ENCODE measurements at regions not wholly inside any gene's neighbourhood (a gene's known extent, or its start where the extent isn't known, plus 50 kb on each side); places are given as distances from the start of the nearest gene placed in this dataset.
A peak's percentile ranks its signal among the peaks of the same experiment; 100 is the strongest.
"Not testable (repeated sequence)": the region's sequence is repeated elsewhere in the genome, so short reads cannot be mapped to it uniquely, and the experiment has no call there.

DNA sequence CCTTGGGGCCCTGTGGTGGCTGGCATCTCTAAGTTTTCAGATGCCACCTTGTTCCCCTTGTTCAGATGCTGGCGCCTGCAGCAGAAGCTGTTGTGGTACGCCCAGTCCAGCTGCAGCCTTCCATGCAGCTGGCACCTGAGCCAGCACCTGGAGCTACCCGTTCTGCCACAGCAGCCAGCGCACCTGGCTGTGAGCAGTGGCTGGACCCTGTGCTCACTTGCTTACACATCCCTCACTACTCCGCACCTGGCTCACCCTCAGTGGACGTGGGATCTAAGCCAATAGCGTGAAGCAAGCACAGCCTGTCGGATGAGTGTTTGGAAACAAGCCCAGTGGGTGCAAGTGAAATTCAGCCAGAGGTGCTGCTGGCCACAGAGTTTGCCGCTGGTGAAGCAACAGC, 607.5 kb upstream of the BCHE start:
- Histone ChIP-seq H3K36me3 (ENCODE audit: control insufficient read depth, insufficient read depth, low read length) (no peaks in the 10 kb centered on the region), H3K4me3 (ENCODE audit: low read length) (no peak overlapping the region), H3K27me3 (ENCODE audit: control insufficient read depth, insufficient read depth, low read length) (no peaks in the 10 kb centered on the region), H3K4me1 (ENCODE audit: control insufficient read depth, insufficient read depth, low read length) (no peaks in the 10 kb centered on the region), H3K27ac (ENCODE audit: low read length) (no peak overlapping the region), H3K9me3 (ENCODE audit: control insufficient read depth, insufficient read depth, low read length) (no peaks in the 10 kb centered on the region)
- DNase-seq (ENCODE audit: low read depth, low spot score): no peak
- no CpG with 5 or more reads among the region's 9 CpGs for WGBS (ENCODE audit: insufficient coverage, insufficient read length)

DNA sequence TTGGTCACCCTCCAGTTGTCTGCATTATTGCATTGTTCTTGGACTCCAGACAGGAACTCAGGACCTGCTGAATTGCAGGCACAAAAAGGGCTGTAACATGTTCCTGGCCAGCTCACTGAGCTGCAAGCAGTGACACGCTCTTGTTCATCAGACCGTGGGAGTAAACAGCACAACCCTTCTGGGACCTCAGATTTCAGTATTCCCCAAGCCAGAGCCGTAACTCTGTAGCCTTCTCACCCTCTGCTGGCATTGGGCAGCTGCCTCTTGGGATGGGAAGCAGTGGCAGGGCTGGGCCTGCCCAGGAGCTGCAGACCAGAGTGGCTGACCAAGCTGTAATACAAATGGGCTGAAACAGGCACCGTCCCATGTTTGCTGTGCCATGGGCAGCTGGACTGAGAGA, 607.1 kb upstream of the BCHE start:
- no peaks in the 10 kb centered on the region for H3K27me3 ChIP-seq (ENCODE audit: control insufficient read depth, insufficient read depth, low read length)
- H3K4me3 ChIP-seq (ENCODE audit: low read length): no peak overlapping the region
- no peaks in the 10 kb centered on the region for H3K4me1 ChIP-seq (ENCODE audit: control insufficient read depth, insufficient read depth, low read length)
- no peaks in the 10 kb centered on the region for H3K9me3 ChIP-seq (ENCODE audit: control insufficient read depth, insufficient read depth, low read length)
- H3K36me3 ChIP-seq (ENCODE audit: control insufficient read depth, insufficient read depth, low read length): no peaks in the 10 kb centered on the region
- no peak overlapping the region for H3K27ac ChIP-seq (ENCODE audit: low read length)
- no CpG with 5 or more reads among the region's 4 CpGs for WGBS (ENCODE audit: insufficient coverage, insufficient read length)
- DNase-seq (ENCODE audit: low read depth, low spot score): no peak

DNA sequence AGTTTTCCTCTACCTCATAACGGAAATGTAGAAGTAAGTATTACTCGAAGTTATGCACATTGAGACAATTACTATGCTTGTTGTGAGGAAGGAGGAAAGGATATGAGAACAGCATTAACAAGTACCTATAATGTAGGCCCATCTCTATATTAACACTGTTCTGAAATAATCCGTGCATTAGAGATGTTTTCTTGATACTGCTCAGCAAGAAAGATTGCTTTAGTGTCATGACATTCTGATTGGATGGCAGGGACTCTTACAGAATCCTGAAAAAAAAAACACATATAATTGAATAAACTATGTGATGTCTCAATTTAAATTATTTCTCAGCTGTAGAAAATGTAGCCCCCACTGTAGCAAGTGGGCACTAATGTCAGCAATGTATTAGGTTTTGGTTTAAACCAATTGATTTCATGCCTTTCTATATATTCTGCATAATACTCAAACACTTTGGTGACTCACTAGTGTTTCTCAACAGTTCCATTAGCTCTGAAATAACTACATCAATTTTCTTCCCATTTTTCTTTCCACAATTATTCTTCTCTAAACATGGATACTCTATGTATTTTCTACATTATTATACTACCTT, 598.3 kb upstream of the BCHE start:
- H3K9me3 ChIP-seq (ENCODE audit: control insufficient read depth, insufficient read depth, low read length): no peaks in the 10 kb centered on the region
- no peaks in the 10 kb centered on the region for H3K36me3 ChIP-seq (ENCODE audit: control insufficient read depth, insufficient read depth, low read length)
- no CpG with 5 or more reads among the region's 3 CpGs for WGBS (ENCODE audit: insufficient coverage, insufficient read length)
- H3K4me1 ChIP-seq (ENCODE audit: control insufficient read depth, insufficient read depth, low read length): no peaks in the 10 kb centered on the region
- no peak overlapping the region for H3K27ac ChIP-seq (ENCODE audit: low read length)
- H3K27me3 ChIP-seq (ENCODE audit: control insufficient read depth, insufficient read depth, low read length): no peaks in the 10 kb centered on the region
- no peak for DNase-seq (ENCODE audit: low read depth, low spot score)
- H3K4me3 ChIP-seq (ENCODE audit: low read length): no peak overlapping the region

DNA sequence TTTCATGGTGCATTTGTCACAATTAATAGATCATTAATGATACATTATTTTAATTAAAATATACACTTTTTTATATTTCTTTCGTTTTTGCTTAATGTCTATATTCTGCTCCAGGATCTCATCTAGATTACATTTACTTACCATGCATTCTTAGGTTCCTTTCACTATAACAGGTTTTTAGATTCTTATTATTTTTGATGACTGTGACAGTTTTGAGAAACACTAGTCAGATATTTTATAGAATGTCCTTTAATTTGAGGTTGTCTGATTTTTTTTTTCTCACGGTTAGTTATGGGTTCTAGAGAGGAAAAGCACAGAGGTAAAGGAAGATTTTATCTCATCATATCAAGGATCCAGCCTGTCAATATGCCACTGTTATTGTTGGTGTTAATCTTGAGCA, 595.8 kb upstream of the BCHE start:
- WGBS (ENCODE audit: insufficient coverage, insufficient read length): no CpG with 5 or more reads among the region's 2 CpGs
- Histone ChIP-seq H3K27me3 (ENCODE audit: control insufficient read depth, insufficient read depth, low read length) (no peaks in the 10 kb centered on the region), H3K9me3 (ENCODE audit: control insufficient read depth, insufficient read depth, low read length) (no peaks in the 10 kb centered on the region), H3K4me1 (ENCODE audit: control insufficient read depth, insufficient read depth, low read length) (no peaks in the 10 kb centered on the region), H3K27ac (ENCODE audit: low read length) (no peak overlapping the region), H3K4me3 (ENCODE audit: low read length) (no peak overlapping the region), H3K36me3 (ENCODE audit: control insufficient read depth, insufficient read depth, low read length) (no peaks in the 10 kb centered on the region)
- no peak for DNase-seq (ENCODE audit: low read depth, low spot score)

DNA sequence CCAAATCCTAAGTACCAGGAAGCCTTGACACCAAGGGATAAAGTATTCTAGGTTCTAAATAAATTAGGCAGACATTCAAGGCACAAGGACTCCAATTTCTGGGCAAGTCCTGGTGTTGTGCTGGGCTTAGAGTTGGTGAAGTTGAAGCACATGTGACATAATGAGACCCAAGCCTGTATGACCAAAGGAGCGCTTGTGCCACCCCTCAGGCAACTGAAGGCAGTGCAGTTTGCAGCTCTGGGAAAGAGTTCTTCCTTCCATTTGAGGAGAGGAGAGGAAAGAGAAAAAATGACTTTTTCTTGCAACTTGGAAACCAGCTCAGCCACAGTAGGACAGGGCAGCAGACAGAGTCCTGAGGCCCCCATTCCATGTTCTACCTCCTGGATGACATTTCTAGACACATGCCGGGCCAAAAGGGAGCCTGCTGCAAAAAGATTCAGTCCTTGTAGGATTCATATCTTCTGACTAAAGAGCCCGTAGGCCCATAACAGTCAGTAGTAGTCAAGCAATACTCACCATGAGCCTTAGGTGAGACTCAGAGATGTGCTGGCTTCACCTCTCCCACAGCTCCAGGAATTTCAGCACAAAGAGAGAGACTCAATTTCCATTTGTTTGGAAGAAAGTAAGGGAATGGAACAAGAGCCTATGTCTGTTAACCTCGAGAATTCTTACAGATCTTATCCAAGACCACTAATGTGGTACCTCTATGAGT, 588.8 kb upstream of the BCHE start:
- Histone ChIP-seq H3K27ac (ENCODE audit: low read length) (no peak overlapping the region), H3K4me3 (ENCODE audit: low read length) (no peak overlapping the region), H3K4me1 (ENCODE audit: control insufficient read depth, insufficient read depth, low read length) (no peaks in the 10 kb centered on the region), H3K36me3 (ENCODE audit: control insufficient read depth, insufficient read depth, low read length) (no peaks in the 10 kb centered on the region), H3K27me3 (ENCODE audit: control insufficient read depth, insufficient read depth, low read length) (no peaks in the 10 kb centered on the region), H3K9me3 (ENCODE audit: control insufficient read depth, insufficient read depth, low read length) (no peaks in the 10 kb centered on the region)
- WGBS (ENCODE audit: insufficient coverage, insufficient read length): no CpG with 5 or more reads among the region's 4 CpGs
- DNase-seq (ENCODE audit: low read depth, low spot score): peak; percentile 29

DNA sequence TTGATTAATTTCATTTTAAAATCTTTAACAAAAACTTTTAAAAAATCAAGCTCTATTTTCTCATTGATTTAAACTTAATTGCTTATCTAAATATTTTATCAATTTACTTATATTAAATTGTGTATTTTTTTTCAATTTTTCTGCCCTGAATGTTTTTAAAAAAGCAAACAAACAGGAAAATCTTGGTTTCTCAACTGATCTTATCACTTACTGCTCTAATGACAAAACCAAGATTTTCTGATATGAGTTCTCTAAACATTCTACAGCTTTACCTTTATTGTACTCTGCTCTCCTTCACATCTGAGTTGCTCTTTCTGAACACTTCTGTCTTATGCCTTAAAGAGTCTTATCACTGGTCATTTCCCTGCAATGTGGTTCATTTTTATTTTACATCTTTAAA, 587.8 kb upstream of the BCHE start:
- Histone ChIP-seq H3K36me3 (ENCODE audit: control insufficient read depth, insufficient read depth, low read length) (no peaks in the 10 kb centered on the region), H3K9me3 (ENCODE audit: control insufficient read depth, insufficient read depth, low read length) (no peaks in the 10 kb centered on the region), H3K27ac (ENCODE audit: low read length) (no peak overlapping the region), H3K4me1 (ENCODE audit: control insufficient read depth, insufficient read depth, low read length) (no peaks in the 10 kb centered on the region), H3K27me3 (ENCODE audit: control insufficient read depth, insufficient read depth, low read length) (no peaks in the 10 kb centered on the region), H3K4me3 (ENCODE audit: low read length) (no peak overlapping the region)
- DNase-seq (ENCODE audit: low read depth, low spot score): no peak

DNA sequence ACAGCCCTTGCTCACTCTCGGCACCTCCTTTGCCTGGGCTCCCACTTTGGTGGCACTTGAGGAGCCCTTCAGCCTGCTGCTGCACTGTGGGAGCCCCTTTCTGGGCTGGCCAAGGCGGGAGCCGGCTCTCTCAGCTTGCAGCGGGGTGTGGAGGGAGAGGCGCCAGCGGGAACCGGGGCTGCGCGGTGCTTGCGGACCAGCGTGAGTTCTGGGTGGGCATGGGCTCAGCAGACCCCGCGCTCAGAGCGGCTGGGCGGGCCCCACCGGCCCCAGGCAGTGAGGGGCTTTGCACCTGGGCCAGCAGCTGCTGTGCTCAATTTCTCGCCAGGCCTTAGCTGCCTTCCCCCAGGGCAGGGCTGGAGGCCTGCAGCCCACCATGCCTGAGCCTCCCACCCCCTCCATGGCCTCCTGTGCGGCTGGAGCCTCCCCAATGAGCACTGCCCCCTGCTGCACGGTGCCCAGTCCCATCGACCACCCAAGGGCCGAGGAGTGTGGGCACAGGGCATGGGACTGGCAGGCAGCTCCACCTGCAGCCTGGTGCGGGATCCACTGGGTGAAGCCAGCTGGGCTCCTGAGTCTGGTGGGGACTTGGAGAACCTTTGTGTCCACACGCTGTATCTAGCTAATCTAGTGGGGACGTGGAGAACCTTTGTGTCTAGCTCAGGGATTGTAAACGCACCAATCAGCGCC, 586.7 kb upstream of the BCHE start:
- not testable (repeated sequence) for H3K36me3 ChIP-seq (ENCODE audit: control insufficient read depth, insufficient read depth, low read length); H3K27me3 ChIP-seq (ENCODE audit: control insufficient read depth, insufficient read depth, low read length); H3K27ac ChIP-seq (ENCODE audit: low read length); H3K4me1 ChIP-seq (ENCODE audit: control insufficient read depth, insufficient read depth, low read length); DNase-seq (ENCODE audit: low read depth, low spot score); H3K9me3 ChIP-seq (ENCODE audit: control insufficient read depth, insufficient read depth, low read length); H3K4me3 ChIP-seq (ENCODE audit: low read length)
- WGBS (ENCODE audit: insufficient coverage, insufficient read length): no CpG with 5 or more reads among the region's 26 CpGs

DNA sequence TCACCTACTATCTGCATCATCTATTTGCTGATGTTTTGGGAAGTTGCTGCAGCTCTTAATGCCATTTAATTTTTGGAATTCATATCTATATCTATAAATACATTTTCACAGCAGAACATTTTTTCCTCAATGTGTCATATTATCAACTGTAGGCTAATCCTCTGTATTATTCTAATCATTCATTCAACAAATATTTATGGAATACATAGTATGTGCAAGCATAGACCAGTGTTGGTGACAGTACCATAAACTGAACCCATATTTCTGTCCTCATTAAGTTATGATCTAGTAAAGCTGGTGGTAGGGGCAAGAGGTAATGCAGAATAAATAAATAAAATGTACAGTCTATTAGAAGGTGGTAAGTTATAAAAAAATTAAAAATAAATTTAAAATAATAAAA, 585.3 kb upstream of the BCHE start:
- H3K4me1 ChIP-seq (ENCODE audit: control insufficient read depth, insufficient read depth, low read length): no peaks in the 10 kb centered on the region

DNA sequence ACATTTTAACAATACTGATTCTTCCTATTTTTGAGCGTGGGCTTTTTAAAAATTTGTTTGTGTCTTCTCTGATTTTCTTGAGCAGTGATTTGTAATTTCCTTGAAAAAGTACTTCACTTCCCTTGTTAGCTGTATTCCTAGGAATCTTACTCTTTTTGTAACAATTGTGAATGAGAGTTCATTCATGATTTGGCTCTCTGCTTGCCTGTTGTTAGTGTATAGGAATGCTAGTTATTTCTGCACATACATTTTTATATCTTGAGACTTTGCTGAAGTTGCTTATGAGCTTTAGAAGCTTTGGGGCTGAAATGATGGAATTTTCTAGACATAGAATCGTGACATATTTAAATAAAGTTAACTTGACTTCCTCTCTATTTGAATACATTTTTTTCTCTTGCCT, 582.8 kb upstream of the BCHE start:
- no peaks in the 10 kb centered on the region for H3K4me1 ChIP-seq (ENCODE audit: control insufficient read depth, insufficient read depth, low read length)
- no CpG with 5 or more reads among the region's 2 CpGs for WGBS (ENCODE audit: insufficient coverage, insufficient read length)
- H3K27me3 ChIP-seq (ENCODE audit: control insufficient read depth, insufficient read depth, low read length): no peaks in the 10 kb centered on the region
- no peak overlapping the region for H3K27ac ChIP-seq (ENCODE audit: low read length)
- H3K9me3 ChIP-seq (ENCODE audit: control insufficient read depth, insufficient read depth, low read length): no peaks in the 10 kb centered on the region
- H3K4me3 ChIP-seq (ENCODE audit: low read length): no peak overlapping the region
- no peak for DNase-seq (ENCODE audit: low read depth, low spot score)
- H3K36me3 ChIP-seq (ENCODE audit: control insufficient read depth, insufficient read depth, low read length): no peaks in the 10 kb centered on the region

More for the DNA sequence above, 585.3 kb upstream of the BCHE start:
- Histone ChIP-seq H3K9me3 (ENCODE audit: control insufficient read depth, insufficient read depth, low read length) (no peaks in the 10 kb centered on the region), H3K4me3 (ENCODE audit: low read length) (no peak overlapping the region), H3K27ac (ENCODE audit: low read length) (no peak overlapping the region), H3K27me3 (ENCODE audit: control insufficient read depth, insufficient read depth, low read length) (no peaks in the 10 kb centered on the region), H3K36me3 (ENCODE audit: control insufficient read depth, insufficient read depth, low read length) (no peaks in the 10 kb centered on the region)
- no peak for DNase-seq (ENCODE audit: low read depth, low spot score)

DNA sequence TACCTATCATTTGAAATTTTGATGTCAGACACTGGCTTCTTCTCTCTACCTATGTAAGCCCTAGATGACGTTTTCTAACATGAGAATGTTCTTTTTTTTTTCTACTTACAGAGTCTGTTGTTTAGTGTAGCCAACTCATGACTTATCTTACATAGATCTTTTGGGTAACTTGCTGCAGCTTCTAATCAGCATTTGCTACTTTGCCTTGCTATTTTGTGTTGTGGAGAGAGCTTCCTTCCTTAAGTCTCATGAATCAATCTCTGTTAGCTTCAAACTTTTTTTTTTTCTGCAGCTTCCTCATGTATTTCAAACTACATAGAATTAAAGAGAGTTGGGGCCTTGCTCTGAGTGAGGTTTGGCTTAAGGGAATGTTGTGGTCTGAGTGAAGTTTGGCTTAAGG, 568.7 kb upstream of the BCHE start:
- Histone ChIP-seq H3K4me3 (ENCODE audit: low read length) (no peak overlapping the region), H3K27me3 (ENCODE audit: control insufficient read depth, insufficient read depth, low read length) (no peaks in the 10 kb centered on the region), H3K9me3 (ENCODE audit: control insufficient read depth, insufficient read depth, low read length) (no peaks in the 10 kb centered on the region), H3K27ac (ENCODE audit: low read length) (no peak overlapping the region), H3K36me3 (ENCODE audit: control insufficient read depth, insufficient read depth, low read length) (no peaks in the 10 kb centered on the region), H3K4me1 (ENCODE audit: control insufficient read depth, insufficient read depth, low read length) (no peaks in the 10 kb centered on the region)
- DNase-seq (ENCODE audit: low read depth, low spot score): no peak
- WGBS (ENCODE audit: insufficient coverage, insufficient read length): no CpG with 5 or more reads among the region's 1 CpG

DNA sequence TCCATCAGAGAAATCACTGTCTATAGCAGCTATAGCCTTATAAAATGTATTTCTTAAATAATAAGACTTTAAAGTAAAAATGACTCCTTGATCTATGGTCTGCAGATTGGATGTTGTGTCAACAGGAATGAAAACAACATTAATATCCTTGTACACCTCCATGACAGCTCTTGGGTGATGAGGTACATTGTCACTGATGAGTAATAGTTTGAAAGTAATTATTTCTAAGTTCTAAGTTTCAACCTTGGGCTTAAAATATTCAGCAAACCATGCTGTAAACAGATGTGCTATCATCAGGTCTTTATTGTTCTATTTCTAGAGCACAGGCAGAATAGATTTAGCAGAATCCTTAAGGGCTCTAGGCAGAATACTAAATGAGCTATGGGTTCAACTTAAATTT, 568.2 kb upstream of the BCHE start:
- no peaks in the 10 kb centered on the region for H3K27me3 ChIP-seq (ENCODE audit: control insufficient read depth, insufficient read depth, low read length)
- H3K36me3 ChIP-seq (ENCODE audit: control insufficient read depth, insufficient read depth, low read length): no peaks in the 10 kb centered on the region
- H3K9me3 ChIP-seq (ENCODE audit: control insufficient read depth, insufficient read depth, low read length): no peaks in the 10 kb centered on the region
- H3K27ac ChIP-seq (ENCODE audit: low read length): no peak overlapping the region
- H3K4me1 ChIP-seq (ENCODE audit: control insufficient read depth, insufficient read depth, low read length): no peaks in the 10 kb centered on the region
- no peak overlapping the region for H3K4me3 ChIP-seq (ENCODE audit: low read length)
- DNase-seq (ENCODE audit: low read depth, low spot score): no peak

Data from iPS DF 6.9 (cell line).